ENCODE measurements at regions not wholly inside any gene's neighbourhood (a gene's known extent, or its start where the extent isn't known, plus 50 kb on each side); places are given as distances from the start of the nearest gene placed in this dataset.

GRCh38 chr9:86668488-86668887, 278.8 kb downstream of the GAS1 start:
- Histone ChIP-seq H3K9me3 (replicated peaks; ENCODE audit: control insufficient read depth, insufficient read depth, low read depth, low read length) (no peaks in the 10 kb centered on the region; the same call in 1 of the 2 replicates), H3K9me1 (ENCODE audit: control insufficient read depth, insufficient read depth, low read length) (no peaks in the 10 kb centered on the region), H2AFZ (ENCODE audit: low read depth, low read length) (no peak overlapping the region), H3K36me3 (ENCODE audit: control insufficient read depth, insufficient read depth, low read length) (no peaks in the 10 kb centered on the region), H3K9ac (ENCODE audit: insufficient read depth in 1 of 2, low read depth in 2 of 2, low read length in 2 of 2) (no peak overlapping the region), H3K79me2 (ENCODE audit: control insufficient read depth, insufficient read depth, low read length) (no peaks in the 10 kb centered on the region), H3K4me2 (ENCODE audit: insufficient read depth, low read length) (no peak overlapping the region), H3K4me1 (replicated peaks in 1 of 2; ENCODE audit: control insufficient read depth in 2 of 2, insufficient read depth in 2 of 2, low read length in 2 of 2) (no peaks in the 10 kb centered on the region), H3K27ac (ENCODE audit: extremely low read depth, low read depth, low read length) (no peak overlapping the region), H3K27me3 (ENCODE audit: control insufficient read depth in 2 of 2, insufficient read depth in 2 of 2, low read length in 2 of 2) (no peaks in the 10 kb centered on the region), H3K4me3 (no peak overlapping the region), H4K20me1 (replicated peaks; ENCODE audit: control insufficient read depth, insufficient read depth, low read length) (no peaks in the 10 kb centered on the region)
- no peak for DNase-seq (ENCODE audit: extremely low read depth in 1 of 4, low spot score in 3 of 4)
- POLR2A ChIA-PET = interaction anchor here (0.6 to 1.7 kb wide), 2 partner anchors 11 to 726 kb away, joined by 3 read pairs; no protein-coding TSS in a partner anchor
- ATAC-seq = no peak
- no peak for FAIRE-seq
- CTCF ChIA-PET (ENCODE audit: low intra/inter-chr PET ratio) = no interaction called here
- in situ Hi-C loops (cut with MboI) (no loop called here), intact Hi-C loops (cut with micrococcal nuclease) (no loop called here)
- BruUV-seq (replicated peaks) = no TSS peak
- TF ChIP-seq U2AF2 (optimal IDR thresholded peaks at IDR 0.05; ENCODE audit: low read depth, low read length) (no peak), ZNF121 (CRISPR knock-in tag; conservative IDR thresholded peaks at IDR 0.05) (no peak), PHF8 (IDR thresholded peaks at IDR 0.05; ENCODE audit: borderline replicate concordance, low read length) (no peak), ATF7 (IDR thresholded peaks at IDR 0.05) (no peak), PYGO2 (tag; IDR thresholded peaks at IDR 0.05) (no peak), CTBP1 (IDR thresholded peaks at IDR 0.05; ENCODE audit: borderline replicate concordance) (no peak), PHF21A (IDR thresholded peaks at IDR 0.05; ENCODE audit: borderline replicate concordance, low read depth) (no peak), MYBL2 (IDR thresholded peaks at IDR 0.05; ENCODE audit: low read depth) (no peak), MYBL2 (CRISPR knock-in tag; IDR thresholded peaks at IDR 0.05; ENCODE audit: borderline replicate concordance) (no peak), ZNF280B (CRISPR knock-in tag; IDR thresholded peaks at IDR 0.05) (no peak), RFX5 (IDR thresholded peaks at IDR 0.05; ENCODE audit: low read depth, low read length) (no peak), POLR2AphosphoS5 (IDR thresholded peaks at IDR 0.05; ENCODE audit: control insufficient read depth, insufficient read depth, low read depth, low read length) (no peak), SFPQ (IDR thresholded peaks at IDR 0.05; ENCODE audit: low read depth, low read length) (no peak), CREB1 (IDR thresholded peaks at IDR 0.05) (no peak), CREB1 (CRISPR knock-in tag; IDR thresholded peaks at IDR 0.05) (no peak), CBFA2T2 (conservative IDR thresholded peaks at IDR 0.05) (no peak), NCOA1 (IDR thresholded peaks at IDR 0.05; ENCODE audit: low read depth) (no peak), TRIM25 (IDR thresholded peaks at IDR 0.05; ENCODE audit: borderline replicate concordance) (no peak)
- TF ChIP-seq, protein P1, sequence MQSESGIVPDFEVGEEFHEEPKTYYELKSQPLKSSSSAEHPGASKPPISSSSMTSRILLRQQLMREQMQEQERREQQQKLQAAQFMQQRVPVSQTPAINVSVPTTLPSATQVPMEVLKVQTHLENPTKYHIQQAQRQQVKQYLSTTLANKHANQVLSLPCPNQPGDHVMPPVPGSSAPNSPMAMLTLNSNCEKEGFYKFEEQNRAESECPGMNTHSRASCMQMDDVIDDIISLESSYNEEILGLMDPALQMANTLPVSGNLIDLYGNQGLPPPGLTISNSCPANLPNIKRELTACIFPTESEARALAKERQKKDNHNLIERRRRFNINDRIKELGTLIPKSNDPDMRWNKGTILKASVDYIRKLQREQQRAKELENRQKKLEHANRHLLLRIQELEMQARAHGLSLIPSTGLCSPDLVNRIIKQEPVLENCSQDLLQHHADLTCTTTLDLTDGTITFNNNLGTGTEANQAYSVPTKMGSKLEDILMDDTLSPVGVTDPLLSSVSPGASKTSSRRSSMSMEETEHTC (IDR thresholded peaks at IDR 0.05) = no peak

Measured in K562 (cell line).